H1 (cell line): ENCODE measurements at regions not wholly inside any gene's neighbourhood (a gene's known extent, or its start where the extent isn't known, plus 50 kb on each side); places are given as distances from the start of the nearest gene placed in this dataset.

ENCODE experiments used
- CTCF ChIA-PET: fragments of 300-600 bp; sonication (Branson Sonifier 250); formaldehyde crosslinking; loops from one replicate; lab custom pipeline; 2021; ENCODE audit not compliant: partially characterized antibody; lab: Charles Lee
- POLR2A ChIA-PET: fragments of 300-600 bp; sonication (Branson Sonifier 250); formaldehyde crosslinking; loops from one replicate; lab custom pipeline; 2021; ENCODE audit warnings: inconsistent platforms; ENCODE audit not compliant: partially characterized antibody; lab: Charles Lee
- DNase-seq, 2 experiments: peaks; one replicate each; pipeline versions ENCODE4 v3.0.0 to v3.0.0-alpha.2; 2010 to 2022; ENCODE audit warnings: low spot score in 2 of 2, low read depth in 1 of 2, mixed read lengths in 1 of 2
- FAIRE-seq: peaks from 2 replicates; lab custom pipeline; 2011; peaks lifted over from hg19 to GRCh38; lab: Jason Lieb, UNC
- H2AFZ ChIP-seq: 2 replicates; pipeline ENCODE4 v1.8.1; 2012; ENCODE audit warnings: low read length, inconsistent platforms
- H2AK5ac ChIP-seq: 2 replicates; pipeline ENCODE4 v1.6.1; 2013; ENCODE audit warnings: low read depth, low read length
- H2BK120ac ChIP-seq: replicated peaks from 2 replicates; pipeline ENCODE3; 2013; ENCODE audit warnings: low read depth, low read length, inconsistent platforms
- H2BK12ac ChIP-seq: 2 replicates; pipeline ENCODE4 v1.6.1; 2013; ENCODE audit warnings: low read depth, low read length
- H2BK15ac ChIP-seq: 2 replicates; pipeline ENCODE4 v1.6.1; 2013; ENCODE audit warnings: low read length
- H2BK20ac ChIP-seq: 2 replicates; pipeline ENCODE4 v1.6.1; 2013; ENCODE audit warnings: low read length
- H2BK5ac ChIP-seq: 2 replicates; pipeline ENCODE4 v1.6.1; 2013; ENCODE audit warnings: low read depth, low read length
- H3K14ac ChIP-seq: 2 replicates; pipeline ENCODE4 v1.6.1; 2013; ENCODE audit warnings: inconsistent platforms; ENCODE audit not compliant: insufficient read length
- H3K18ac ChIP-seq: 2 replicates; pipeline ENCODE4 v1.6.1; 2013; ENCODE audit warnings: low read length; ENCODE audit errors: extremely low read depth
- H3K23ac ChIP-seq: 2 replicates; pipeline ENCODE4 v1.6.1; 2013; ENCODE audit warnings: inconsistent platforms; ENCODE audit not compliant: insufficient read length
- H3K23me2 ChIP-seq: 2 replicates; pipeline ENCODE4 v1.6.1; 2013; ENCODE audit warnings: low read depth, low read length
- H3K27ac ChIP-seq: 2 replicates; pipeline ENCODE4 v1.6.1; 2011; ENCODE audit warnings: low read depth, low read length, inconsistent platforms
- H3K27me3 ChIP-seq, 4 experiments: replicated peaks in 1 of 4; 1 replicate in 1 of 4; 2 replicates in 3 of 4; pipeline versions ENCODE4 v1.6.1 to v1.8.1; 2011 to 2013; ENCODE audit warnings: low read length in 3 of 4, mild to moderate bottlenecking in 3 of 4, inconsistent platforms in 2 of 4, mixed read lengths in 2 of 4, moderate library complexity in 1 of 4; ENCODE audit not compliant: control insufficient read depth in 3 of 4, insufficient read depth in 3 of 4; ENCODE audit errors: extremely low read depth in 1 of 4
- H3K36me3 ChIP-seq, 4 experiments: 2 replicates each; pipeline versions ENCODE4 v1.6.1 to v1.8.1; 2011 to 2013; ENCODE audit warnings: mild to moderate bottlenecking in 4 of 4, low read length in 3 of 4, moderate library complexity in 2 of 4, control low read depth in 1 of 4, inconsistent platforms in 1 of 4; ENCODE audit not compliant: insufficient read depth in 4 of 4, control insufficient read depth in 2 of 4
- H3K4ac ChIP-seq: replicated peaks from 2 replicates; pipeline ENCODE3; 2013; ENCODE audit warnings: low read length, low read depth, mixed read lengths, inconsistent platforms; ENCODE audit not compliant: insufficient read length
- H3K4me1 ChIP-seq, 4 experiments: replicated peaks in 1 of 4; 1 replicate in 1 of 4; 2 replicates in 3 of 4; pipeline versions ENCODE4 v1.6.1 to v1.8.1; 2011 to 2013; ENCODE audit warnings: low read length in 3 of 4, inconsistent platforms in 2 of 4, mixed read lengths in 1 of 4; ENCODE audit not compliant: insufficient read depth in 4 of 4, control insufficient read depth in 3 of 4
- H3K4me2 ChIP-seq, 2 experiments: 2 replicates each; pipeline versions ENCODE4 v1.6.1 to v1.8.1; 2011 to 2013; ENCODE audit warnings: low read depth in 2 of 2, low read length in 2 of 2, control low read depth in 1 of 2, inconsistent platforms in 1 of 2, mild to moderate bottlenecking in 1 of 2; ENCODE audit not compliant: insufficient read depth in 1 of 2
- H3K4me3 ChIP-seq, 4 experiments: fragments of 200-600, 300-600 bp in 1 of 4; sonication (generic), shearing (Covaris generic), sonication (Bioruptor Twin) in 1 of 4; 2 replicates each; pipeline versions ENCODE4 v1.5.1 to v1.8.1; 2011 to 2016; ENCODE audit warnings: low read length in 4 of 4, low read depth in 3 of 4, control low read depth in 2 of 4, inconsistent platforms in 2 of 4, mild to moderate bottlenecking in 2 of 4, mixed read lengths in 1 of 4, moderate library complexity in 1 of 4; ENCODE audit not compliant: insufficient read depth in 2 of 4; ENCODE audit errors: extremely low read depth in 1 of 4
- H3K56ac ChIP-seq: replicated peaks from 2 replicates; pipeline ENCODE3; 2013; ENCODE audit warnings: low read depth, mild to moderate bottlenecking, mixed read lengths, low read length, inconsistent platforms; ENCODE audit not compliant: insufficient read length
- H3K79me1 ChIP-seq: 2 replicates; pipeline ENCODE4 v1.6.1; 2013; ENCODE audit warnings: low read depth, low read length, control low read depth
- H3K79me2 ChIP-seq, 2 experiments: 2 replicates each; pipeline versions ENCODE4 v1.6.1 to v1.8.1; 2012 to 2013; ENCODE audit warnings: low read length in 2 of 2, mild to moderate bottlenecking in 2 of 2, inconsistent platforms in 1 of 2; ENCODE audit not compliant: insufficient read depth in 2 of 2, control insufficient read depth in 1 of 2
- H3K9ac ChIP-seq, 4 experiments: replicated peaks in 1 of 4; 1 replicate in 1 of 4; 2 replicates in 3 of 4; pipeline versions ENCODE4 v1.6.1 to v1.8.1; 2011 to 2013; ENCODE audit warnings: low read depth in 3 of 4, low read length in 3 of 4, control low read depth in 2 of 4, mild to moderate bottlenecking in 2 of 4, moderate library complexity in 2 of 4, inconsistent platforms in 1 of 4; ENCODE audit errors: extremely low read depth in 1 of 4
- H3K9me3 ChIP-seq, 2 experiments: 2 replicates each; pipeline versions ENCODE4 v1.6.1 to v1.8.1; 2012 to 2013; ENCODE audit warnings: mild to moderate bottlenecking in 2 of 2, moderate library complexity in 2 of 2, control low read depth in 1 of 2, inconsistent platforms in 1 of 2, low read depth in 1 of 2, low read length in 1 of 2, mixed read lengths in 1 of 2; ENCODE audit not compliant: insufficient read depth in 2 of 2
- H4K20me1 ChIP-seq, 2 experiments: replicated peaks in 1 of 2; 2 replicates each; pipeline versions ENCODE3 to v1.8.1; 2011 to 2013; ENCODE audit warnings: inconsistent platforms in 2 of 2, low read length in 2 of 2, mild to moderate bottlenecking in 1 of 2; ENCODE audit not compliant: insufficient read depth in 2 of 2, control insufficient read depth in 1 of 2
- H4K5ac ChIP-seq: 2 replicates; pipeline ENCODE4 v1.6.1; 2013; ENCODE audit warnings: low read length, low read depth, mixed read lengths, inconsistent platforms; ENCODE audit not compliant: insufficient read length
- H4K8ac ChIP-seq: 2 replicates; pipeline ENCODE4 v1.8.0; 2013; ENCODE audit warnings: mild to moderate bottlenecking, moderate library complexity, low read length, inconsistent platforms; ENCODE audit not compliant: insufficient read depth; ENCODE audit errors: extremely low read depth
- H4K91ac ChIP-seq: replicated peaks from 2 replicates; pipeline ENCODE3; 2013; ENCODE audit warnings: low read length, mixed read lengths, inconsistent platforms; ENCODE audit not compliant: insufficient read length
- BACH1 ChIP-seq: IDR thresholded peaks from 2 replicates; pipeline ENCODE4 v1.6.1; 2012; ENCODE audit warnings: low read length, improper control_type of control experiment
- MAFK ChIP-seq: IDR thresholded peaks from 2 replicates; pipeline ENCODE4 v1.6.1; 2012; ENCODE audit warnings: low read depth, mild to moderate bottlenecking, improper control_type of control experiment, low read length
- TEAD4 ChIP-seq: IDR thresholded peaks from 2 replicates; pipeline ENCODE4 v1.6.1; 2012; ENCODE audit warnings: low read depth, low read length, inconsistent platforms, mixed read lengths
- WGBS, 2 experiments: shearing (Covaris generic) in 1 of 2; methylation state at CpG; one replicate each; pipeline versions ENCODE4 v1.1.6 to v1.1.7; 2013 to 2015; ENCODE audit warnings: low lambda C conversion rate in 2 of 2, mixed read lengths in 2 of 2, inconsistent platforms in 1 of 2, low coverage in 1 of 2, missing lambda C conversion rate in 1 of 2; ENCODE audit not compliant: insufficient replicate concordance in 2 of 2, insufficient coverage in 1 of 2, insufficient read length in 1 of 2; ENCODE audit errors: extremely low coverage in 1 of 2, missing lambda C conversion rate in 1 of 2; 5-methylcytosine and 5-hydroxymethylcytosine counted together

GRCh38 chr16:85201574-85201973 lies 89.3 kb upstream of the CIBAR2 start:
- 83% methylated on average over 8 of the region's 8 CpGs; no CpG with 5 or more reads in 1 of the 2 experiments for WGBS, 2 experiments
- peak overlapping the region; percentile 5; the same call in 1 of the 2 replicates for H2AK5ac ChIP-seq
- no peak overlapping the region for H4K5ac ChIP-seq
- H3K9me3 ChIP-seq = peaks cover 5 to 10% of the 10 kb centered on the region in 2 experiments; a peak in 1 of 4 replicates
- no peak for FAIRE-seq
- no peak overlapping the region for H2BK12ac ChIP-seq
- H3K9ac ChIP-seq = no peak overlapping the region; a peak in 1 of 7 replicates
- H2BK15ac ChIP-seq = no peak overlapping the region
- H4K20me1 ChIP-seq = no peaks in the 10 kb centered on the region
- H3K4me3 ChIP-seq = no peak overlapping the region
- no peaks in the 10 kb centered on the region; the same call in 1 of the 2 replicates for H3K79me1 ChIP-seq
- no peak overlapping the region; the same call in 1 of the 2 replicates for H3K18ac ChIP-seq
- H3K27me3 ChIP-seq = no peaks in the 10 kb centered on the region; a peak in 1 of 7 replicates
- H2BK5ac ChIP-seq = no peak overlapping the region
- TF ChIP-seq BACH1 = no peak
- TF ChIP-seq TEAD4 = no peak
- TF ChIP-seq MAFK = no peak
- TF ChIP-seq, all 59 proteins: peak for 0
- Histone ChIP-seq H3K4me1 (peaks cover 3 to 30% (median 23%) of the 10 kb centered on the region in 4 experiments), H3K23me2 (no peaks in the 10 kb centered on the region), H2BK120ac (no peak overlapping the region), H3K79me2 (peaks cover 0 to 10% of the 10 kb centered on the region in 2 experiments; a peak in 1 of 4 replicates), H3K27ac (no peak overlapping the region), H3K4ac (no peak overlapping the region), H4K91ac (no peak overlapping the region), H3K4me2 (no peak overlapping the region), H3K14ac (no peak overlapping the region), H4K8ac (peak overlapping the region; percentile 47; the same call in 1 of the 2 replicates), H2AFZ (no peak overlapping the region), H3K56ac (no peak overlapping the region), H2BK20ac (no peak overlapping the region), H3K36me3 (no peaks in the 10 kb centered on the region), H3K23ac (no peak overlapping the region)
- CTCF ChIA-PET = interaction anchor here (1.0 to 3.6 kb wide), 7 partner anchors 9 to 96 kb away, joined by 3 to 17 read pairs (median 4); no protein-coding TSS in a partner anchor
- POLR2A ChIA-PET = no interaction called here
- DNase-seq = no peak
